HL-60 (cell line): ENCODE measurements at regions not wholly inside any gene's neighbourhood (a gene's known extent, or its start where the extent isn't known, plus 50 kb on each side); places are given as distances from the start of the nearest gene placed in this dataset.

Experiments
- CTCF ChIP-seq: IDR thresholded peaks from one replicate; pipeline ENCODE4 v1.5.1; 2011; ENCODE audit warnings: low read length, control low read depth, inconsistent platforms; ENCODE audit not compliant: insufficient read depth
- GABPA ChIP-seq: IDR thresholded peaks from 2 replicates; pipeline ENCODE4 v1.6.1; 2012; ENCODE audit warnings: low read depth
- POLR2AphosphoS5 ChIP-seq: IDR thresholded peaks from 2 replicates; pipeline ENCODE4 v1.6.1; 2012; ENCODE audit warnings: low read depth

- TF ChIP-seq CTCF (no peak), GABPA (no peak), POLR2AphosphoS5 (no peak)
Measured at GRCh38 chr9:78590068-78590467, 293.1 kb downstream of the PSAT1 start.
